Endothelial cell of umbilical vein (primary cell): ENCODE measurements at regions not wholly inside any gene's neighbourhood (a gene's known extent, or its start where the extent isn't known, plus 50 kb on each side); places are given as distances from the start of the nearest gene placed in this dataset.

Experiments used
- BruUV-seq: library from RNA; stranded (reverse); fragments of 400-500 nt; replicated peaks from 2 replicates; lab custom pipeline; 2021; lab: Mats Ljungman, UMichigan
- CTCF ChIA-PET: fragments of 300-600, 350-600 bp; sonication (Branson Sonifier 250); formaldehyde crosslinking; loops from one replicate; lab custom pipeline; 2021; ENCODE audit warnings: antibody characterized with exemption, inconsistent platforms; lab: Charles Lee
- POLR2A ChIA-PET: fragments of 300-600, 350-600 bp; sonication (Branson Sonifier 250); formaldehyde crosslinking; loops from one replicate; lab custom pipeline; 2021; ENCODE audit warnings: antibody characterized with exemption, inconsistent platforms; lab: Charles Lee
- DNase-seq: peaks from one replicate; pipeline ENCODE4 v3.0.0-alpha.2; 2011; ENCODE audit warnings: low read depth, low spot score
- FAIRE-seq: peaks from 2 replicates; lab custom pipeline; 2011; peaks lifted over from hg19 to GRCh38; lab: Jason Lieb, UNC
- H2AFZ ChIP-seq: 2 replicates; pipeline ENCODE4 v1.6.0; 2012; ENCODE audit warnings: low read depth, low read length, control low read depth, inconsistent platforms
- H3K27ac ChIP-seq: 2 replicates; pipeline ENCODE4 v1.5.1; 2011; ENCODE audit warnings: low read depth, mild to moderate bottlenecking, control low read depth, low read length, moderate library complexity; ENCODE audit not compliant: insufficient read depth
- H3K27me3 ChIP-seq, 2 experiments: 2 replicates each; pipeline versions ENCODE4 v1.6.0 to v1.6.1; 2011; ENCODE audit warnings: low read length in 2 of 2, mixed read lengths in 1 of 2; ENCODE audit not compliant: control insufficient read depth in 2 of 2, insufficient read depth in 2 of 2
- H3K36me3 ChIP-seq, 2 experiments: 2 replicates in 1 of 2; 3 replicates in 1 of 2; pipeline ENCODE4 v1.5.1; 2011; ENCODE audit warnings: low read length in 2 of 2, mild to moderate bottlenecking in 1 of 2, moderate library complexity in 1 of 2; ENCODE audit not compliant: control insufficient read depth in 2 of 2, insufficient read depth in 2 of 2; ENCODE audit errors: extremely low read depth in 1 of 2
- H3K4me1 ChIP-seq: 3 replicates; pipeline ENCODE4 v1.5.1; 2011; ENCODE audit warnings: mild to moderate bottlenecking, low read length; ENCODE audit not compliant: control insufficient read depth, insufficient read depth; ENCODE audit errors: extremely low read depth
- H3K4me2 ChIP-seq: 2 replicates; pipeline ENCODE4 v1.6.1; 2011; ENCODE audit warnings: low read length, control low read depth, mixed read lengths; ENCODE audit not compliant: insufficient read depth
- H3K4me3 ChIP-seq, 3 experiments: fragments of 200-600 bp in 1 of 3; sonication (generic), shearing (Covaris generic) in 1 of 3; replicated peaks in 1 of 3; 2 replicates each; pipeline ENCODE4 v1.5.1; 2011 to 2016; ENCODE audit warnings: control low read depth in 3 of 3, low read length in 3 of 3, mild to moderate bottlenecking in 2 of 3, inconsistent platforms in 1 of 3, low read depth in 1 of 3, moderate library complexity in 1 of 3; ENCODE audit not compliant: insufficient read depth in 1 of 3
- H3K79me2 ChIP-seq: 2 replicates; pipeline ENCODE4 v1.6.0; 2012; ENCODE audit warnings: low read length, inconsistent platforms; ENCODE audit not compliant: control insufficient read depth, insufficient read depth
- H3K9ac ChIP-seq: replicated peaks from 2 replicates; pipeline ENCODE3; 2011; ENCODE audit warnings: low read length, control low read depth; ENCODE audit not compliant: insufficient read depth; ENCODE audit errors: extremely low read depth
- H3K9me1 ChIP-seq: replicated peaks from 3 replicates; pipeline ENCODE4 v1.6.0; 2011; ENCODE audit warnings: mild to moderate bottlenecking, low read length; ENCODE audit not compliant: control insufficient read depth, insufficient read depth; ENCODE audit errors: extremely low read depth
- H3K9me3 ChIP-seq: replicated peaks from 2 replicates; pipeline ENCODE4 v1.5.1; 2012; ENCODE audit warnings: low read length, inconsistent platforms; ENCODE audit not compliant: control insufficient read depth, insufficient read depth
- H4K20me1 ChIP-seq: replicated peaks from 2 replicates; pipeline ENCODE3; 2011; ENCODE audit warnings: mild to moderate bottlenecking, low read length; ENCODE audit not compliant: control insufficient read depth, insufficient read depth; ENCODE audit errors: extremely low read depth
- EZH2 ChIP-seq: IDR thresholded peaks from 2 replicates; pipeline ENCODE4 v1.6.1; 2012; ENCODE audit warnings: borderline replicate concordance, low read depth, mild to moderate bottlenecking, moderate library complexity, low read length, inconsistent platforms; ENCODE audit not compliant: severe bottlenecking
- FOS ChIP-seq: IDR thresholded peaks from 2 replicates; pipeline ENCODE4 v1.6.1; 2011; ENCODE audit warnings: mild to moderate bottlenecking, low read length, moderate library complexity, borderline replicate concordance; ENCODE audit not compliant: insufficient read depth
- GATA2 ChIP-seq: IDR thresholded peaks from 2 replicates; pipeline ENCODE4 v1.7.0; 2011; ENCODE audit warnings: low read depth, mild to moderate bottlenecking, moderate library complexity, mixed read lengths, low read length; ENCODE audit not compliant: insufficient read length, insufficient read depth
- JUN ChIP-seq: IDR thresholded peaks from 2 replicates; pipeline ENCODE4 v1.6.1; 2011; ENCODE audit warnings: borderline replicate concordance, low read depth; ENCODE audit not compliant: insufficient read length, insufficient read depth
- MYC ChIP-seq: IDR thresholded peaks from one replicate; pipeline ENCODE4 v1.6.1; 2011; ENCODE audit warnings: mild to moderate bottlenecking, low read depth, low read length
- POLR2A ChIP-seq: IDR thresholded peaks from 2 replicates; pipeline ENCODE4 v1.6.1; 2012; ENCODE audit warnings: low read depth, mild to moderate bottlenecking, control low read depth, low read length
- POLR2AphosphoS5 ChIP-seq: IDR thresholded peaks from 2 replicates; pipeline ENCODE4 v1.6.1; 2012; ENCODE audit warnings: low read depth, mild to moderate bottlenecking, control low read depth, low read length, moderate library complexity; ENCODE audit not compliant: insufficient read depth
- dilution Hi-C: fragments of 300-500 bp; cut with MboI; formaldehyde crosslinking; loops from one replicate; pipeline ENCODE4 v1.15.0; 2019; ENCODE audit warnings: low sequenced_read_pairs; ENCODE audit not compliant: extremely low pct_ligation_motif_present
- intact Hi-C: fragments of 100-400 bp; cut with micrococcal nuclease; formaldehyde crosslinking; loops from one replicate; pipeline ENCODE4 v1.10.0; 2022
- TF ChIP-seq, protein P1 (sequence below): IDR thresholded peaks from 2 replicates; pipeline ENCODE4 v1.6.1; 2011; ENCODE audit not compliant: insufficient read depth, insufficient read length
- TF ChIP-seq, protein P2 (sequence below), 2 donors: IDR thresholded peaks; 1 replicate in 1 of 2; 2 replicates in 1 of 2; pipeline ENCODE4 v1.5.1; 2011; ENCODE audit warnings: low read length in 2 of 2, mild to moderate bottlenecking in 2 of 2, moderate library complexity in 2 of 2, control low read depth in 1 of 2, inconsistent platforms in 1 of 2, low read depth in 1 of 2; ENCODE audit not compliant: insufficient read depth in 1 of 2; ENCODE audit errors: extremely low read depth in 1 of 2

DNA sequence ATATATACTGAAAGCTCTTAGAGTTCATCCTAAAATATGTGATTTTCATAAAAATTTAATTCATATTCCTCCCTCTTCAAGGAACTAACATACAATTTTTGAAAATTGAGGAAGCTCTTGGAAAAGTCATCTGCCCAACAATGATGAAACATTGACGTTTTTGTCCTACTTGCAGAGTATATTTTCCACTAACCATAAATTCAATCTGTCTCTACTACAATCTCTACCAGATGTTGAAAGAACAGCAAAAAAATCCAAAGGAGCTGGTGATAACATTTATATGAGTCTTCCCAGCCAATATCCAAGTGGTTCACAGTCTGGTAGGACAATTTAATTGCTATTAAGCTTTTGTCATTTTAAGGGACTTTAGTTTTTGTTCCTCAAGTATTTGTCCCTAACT, 81.1 kb upstream of the NR3C1 start:
- Histone ChIP-seq H4K20me1 (no peaks in the 10 kb centered on the region), H3K9ac (no peak overlapping the region), H3K4me3 (no peak overlapping the region), H3K79me2 (no peaks in the 10 kb centered on the region), H3K4me1 (no peaks in the 10 kb centered on the region), H3K9me1 (no peaks in the 10 kb centered on the region), H3K27me3 (no peaks in the 10 kb centered on the region), H3K27ac (no peak overlapping the region), H3K4me2 (no peak overlapping the region), H2AFZ (no peak overlapping the region), H3K9me3 (no peaks in the 10 kb centered on the region), H3K36me3 (no peaks in the 10 kb centered on the region)
- ChIA-PET POLR2A (no interaction called here), CTCF (interaction anchor here (1.4 kb wide), 1 partner anchor 11 kb away, joined by 3 read pairs; no protein-coding TSS in a partner anchor)
- dilution Hi-C loops (no loop called here), intact Hi-C loops (no loop called here)
- no TSS peak for BruUV-seq
- FAIRE-seq (no peak), DNase-seq (no peak)
- TF ChIP-seq, protein P1, sequence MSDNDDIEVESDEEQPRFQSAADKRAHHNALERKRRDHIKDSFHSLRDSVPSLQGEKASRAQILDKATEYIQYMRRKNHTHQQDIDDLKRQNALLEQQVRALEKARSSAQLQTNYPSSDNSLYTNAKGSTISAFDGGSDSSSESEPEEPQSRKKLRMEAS: no peak
- no peak for TF ChIP-seq FOS
- TF ChIP-seq, protein P2, sequence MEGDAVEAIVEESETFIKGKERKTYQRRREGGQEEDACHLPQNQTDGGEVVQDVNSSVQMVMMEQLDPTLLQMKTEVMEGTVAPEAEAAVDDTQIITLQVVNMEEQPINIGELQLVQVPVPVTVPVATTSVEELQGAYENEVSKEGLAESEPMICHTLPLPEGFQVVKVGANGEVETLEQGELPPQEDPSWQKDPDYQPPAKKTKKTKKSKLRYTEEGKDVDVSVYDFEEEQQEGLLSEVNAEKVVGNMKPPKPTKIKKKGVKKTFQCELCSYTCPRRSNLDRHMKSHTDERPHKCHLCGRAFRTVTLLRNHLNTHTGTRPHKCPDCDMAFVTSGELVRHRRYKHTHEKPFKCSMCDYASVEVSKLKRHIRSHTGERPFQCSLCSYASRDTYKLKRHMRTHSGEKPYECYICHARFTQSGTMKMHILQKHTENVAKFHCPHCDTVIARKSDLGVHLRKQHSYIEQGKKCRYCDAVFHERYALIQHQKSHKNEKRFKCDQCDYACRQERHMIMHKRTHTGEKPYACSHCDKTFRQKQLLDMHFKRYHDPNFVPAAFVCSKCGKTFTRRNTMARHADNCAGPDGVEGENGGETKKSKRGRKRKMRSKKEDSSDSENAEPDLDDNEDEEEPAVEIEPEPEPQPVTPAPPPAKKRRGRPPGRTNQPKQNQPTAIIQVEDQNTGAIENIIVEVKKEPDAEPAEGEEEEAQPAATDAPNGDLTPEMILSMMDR (IDR thresholded peaks at IDR 0.05; ENCODE audit: extremely low read depth in 1 of 2, insufficient read depth in 1 of 2, low read depth in 1 of 2, low read length in 2 of 2): no peak
- no peak for TF ChIP-seq POLR2AphosphoS5
- TF ChIP-seq MYC: no peak
- TF ChIP-seq EZH2: no peak
- TF ChIP-seq POLR2A: no peak
- no peak for TF ChIP-seq JUN
- TF ChIP-seq GATA2: no peak
